GM23338 (cell line): ENCODE measurements at regions not wholly inside any gene's neighbourhood (a gene's known extent, or its start where the extent isn't known, plus 50 kb on each side); places are given as distances from the start of the nearest gene placed in this dataset.

ENCODE experiments used
- CREB1 ChIP-seq: fragments of 250-450 bp; sonication (Bioruptor Pico); IDR thresholded peaks from 2 replicates; pipeline ENCODE4 v1.5.0; 2020; ENCODE audit warnings: low read depth, mild to moderate bottlenecking, moderate library complexity
- EZH2 ChIP-seq: fragments of 200-600 bp; sonication (generic); IDR thresholded peaks from one replicate; pipeline ENCODE4 v1.8.0; 2017; ENCODE audit warnings: antibody characterized with exemption, mild to moderate bottlenecking, low read depth; ENCODE audit not compliant: unreplicated experiment
- EZH2phosphoT487 ChIP-seq: fragments of 200-600 bp; sonication (generic); IDR thresholded peaks from one replicate; pipeline ENCODE4 v1.8.1; 2018; ENCODE audit warnings: antibody characterized with exemption; ENCODE audit not compliant: unreplicated experiment
- JUNB ChIP-seq: IDR thresholded peaks from one replicate; pipeline ENCODE4 v1.6.1; 2016; ENCODE audit warnings: antibody characterized with exemption; ENCODE audit not compliant: unreplicated experiment
- POLR2AphosphoS5 ChIP-seq: IDR thresholded peaks from 2 replicates; pipeline ENCODE4 v1.6.1; 2016; ENCODE audit warnings: antibody characterized with exemption, low read depth
- ZNF331 ChIP-seq: fragments of 250-450 bp; sonication (Bioruptor Pico); IDR thresholded peaks from 2 replicates; pipeline ENCODE4 v1.5.0; 2020; ENCODE audit warnings: low read depth, mild to moderate bottlenecking, moderate library complexity
- TF ChIP-seq, protein P1 (sequence below), 2 experiments: fragments of 200-600 bp in 1 of 2; sonication (generic) in 1 of 2; conservative IDR thresholded peaks; 2 replicates each; pipeline versions ENCODE4 v1.5.1 to v1.6.1; 2016 to 2017; ENCODE audit warnings: antibody characterized with exemption in 2 of 2, low read depth in 2 of 2, mild to moderate bottlenecking in 2 of 2, moderate library complexity in 1 of 2
- TF ChIP-seq, protein P2 (sequence below): IDR thresholded peaks from 2 replicates; pipeline ENCODE4 v1.6.1; 2016; ENCODE audit warnings: antibody characterized with exemption
- TF ChIP-seq, protein P3 (sequence below): IDR thresholded peaks from one replicate; pipeline ENCODE4 v1.6.1; 2018; ENCODE audit warnings: antibody characterized with exemption; ENCODE audit not compliant: unreplicated experiment

- TF ChIP-seq EZH2phosphoT487 (no peak), POLR2AphosphoS5 (no peak), JUNB (no peak), EZH2 (no peak), CREB1 (no peak), ZNF331 (no peak)
- TF ChIP-seq, protein P1, sequence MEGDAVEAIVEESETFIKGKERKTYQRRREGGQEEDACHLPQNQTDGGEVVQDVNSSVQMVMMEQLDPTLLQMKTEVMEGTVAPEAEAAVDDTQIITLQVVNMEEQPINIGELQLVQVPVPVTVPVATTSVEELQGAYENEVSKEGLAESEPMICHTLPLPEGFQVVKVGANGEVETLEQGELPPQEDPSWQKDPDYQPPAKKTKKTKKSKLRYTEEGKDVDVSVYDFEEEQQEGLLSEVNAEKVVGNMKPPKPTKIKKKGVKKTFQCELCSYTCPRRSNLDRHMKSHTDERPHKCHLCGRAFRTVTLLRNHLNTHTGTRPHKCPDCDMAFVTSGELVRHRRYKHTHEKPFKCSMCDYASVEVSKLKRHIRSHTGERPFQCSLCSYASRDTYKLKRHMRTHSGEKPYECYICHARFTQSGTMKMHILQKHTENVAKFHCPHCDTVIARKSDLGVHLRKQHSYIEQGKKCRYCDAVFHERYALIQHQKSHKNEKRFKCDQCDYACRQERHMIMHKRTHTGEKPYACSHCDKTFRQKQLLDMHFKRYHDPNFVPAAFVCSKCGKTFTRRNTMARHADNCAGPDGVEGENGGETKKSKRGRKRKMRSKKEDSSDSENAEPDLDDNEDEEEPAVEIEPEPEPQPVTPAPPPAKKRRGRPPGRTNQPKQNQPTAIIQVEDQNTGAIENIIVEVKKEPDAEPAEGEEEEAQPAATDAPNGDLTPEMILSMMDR (conservative IDR thresholded peaks at IDR 0.05; ENCODE audit: low read depth in 2 of 2), result no peak
- TF ChIP-seq, protein P2, sequence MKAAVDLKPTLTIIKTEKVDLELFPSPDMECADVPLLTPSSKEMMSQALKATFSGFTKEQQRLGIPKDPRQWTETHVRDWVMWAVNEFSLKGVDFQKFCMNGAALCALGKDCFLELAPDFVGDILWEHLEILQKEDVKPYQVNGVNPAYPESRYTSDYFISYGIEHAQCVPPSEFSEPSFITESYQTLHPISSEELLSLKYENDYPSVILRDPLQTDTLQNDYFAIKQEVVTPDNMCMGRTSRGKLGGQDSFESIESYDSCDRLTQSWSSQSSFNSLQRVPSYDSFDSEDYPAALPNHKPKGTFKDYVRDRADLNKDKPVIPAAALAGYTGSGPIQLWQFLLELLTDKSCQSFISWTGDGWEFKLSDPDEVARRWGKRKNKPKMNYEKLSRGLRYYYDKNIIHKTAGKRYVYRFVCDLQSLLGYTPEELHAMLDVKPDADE, result no peak
- TF ChIP-seq, protein P3, sequence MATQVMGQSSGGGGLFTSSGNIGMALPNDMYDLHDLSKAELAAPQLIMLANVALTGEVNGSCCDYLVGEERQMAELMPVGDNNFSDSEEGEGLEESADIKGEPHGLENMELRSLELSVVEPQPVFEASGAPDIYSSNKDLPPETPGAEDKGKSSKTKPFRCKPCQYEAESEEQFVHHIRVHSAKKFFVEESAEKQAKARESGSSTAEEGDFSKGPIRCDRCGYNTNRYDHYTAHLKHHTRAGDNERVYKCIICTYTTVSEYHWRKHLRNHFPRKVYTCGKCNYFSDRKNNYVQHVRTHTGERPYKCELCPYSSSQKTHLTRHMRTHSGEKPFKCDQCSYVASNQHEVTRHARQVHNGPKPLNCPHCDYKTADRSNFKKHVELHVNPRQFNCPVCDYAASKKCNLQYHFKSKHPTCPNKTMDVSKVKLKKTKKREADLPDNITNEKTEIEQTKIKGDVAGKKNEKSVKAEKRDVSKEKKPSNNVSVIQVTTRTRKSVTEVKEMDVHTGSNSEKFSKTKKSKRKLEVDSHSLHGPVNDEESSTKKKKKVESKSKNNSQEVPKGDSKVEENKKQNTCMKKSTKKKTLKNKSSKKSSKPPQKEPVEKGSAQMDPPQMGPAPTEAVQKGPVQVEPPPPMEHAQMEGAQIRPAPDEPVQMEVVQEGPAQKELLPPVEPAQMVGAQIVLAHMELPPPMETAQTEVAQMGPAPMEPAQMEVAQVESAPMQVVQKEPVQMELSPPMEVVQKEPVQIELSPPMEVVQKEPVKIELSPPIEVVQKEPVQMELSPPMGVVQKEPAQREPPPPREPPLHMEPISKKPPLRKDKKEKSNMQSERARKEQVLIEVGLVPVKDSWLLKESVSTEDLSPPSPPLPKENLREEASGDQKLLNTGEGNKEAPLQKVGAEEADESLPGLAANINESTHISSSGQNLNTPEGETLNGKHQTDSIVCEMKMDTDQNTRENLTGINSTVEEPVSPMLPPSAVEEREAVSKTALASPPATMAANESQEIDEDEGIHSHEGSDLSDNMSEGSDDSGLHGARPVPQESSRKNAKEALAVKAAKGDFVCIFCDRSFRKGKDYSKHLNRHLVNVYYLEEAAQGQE, result no peak
These were observed 325.6 kb downstream of the BLID start for GRCh38 chr11:121790430-121790829.
